Smooth muscle cell (in vitro differentiated cells): ENCODE measurements at regions not wholly inside any gene's neighbourhood (a gene's known extent, or its start where the extent isn't known, plus 50 kb on each side); places are given as distances from the start of the nearest gene placed in this dataset.

Experiments
- DNase-seq: peaks from one replicate; lab custom pipeline; 2025; ENCODE audit not compliant: unreplicated experiment; lab: John Stamatoyannopoulos, UW
- H2AFZ ChIP-seq: fragments of 200-600 bp; sonication (generic); 2 replicates; pipeline ENCODE4 v1.6.0; 2016; ENCODE audit warnings: antibody characterized with exemption, low read depth, mild to moderate bottlenecking
- H3F3A ChIP-seq: fragments of 200-600 bp; sonication (generic); 2 replicates; pipeline ENCODE4 v1.6.0; 2017; ENCODE audit warnings: antibody characterized with exemption, low read depth
- H3K27ac ChIP-seq: fragments of 200-600 bp; sonication (generic); 2 replicates; pipeline ENCODE4 v1.5.1; 2016; ENCODE audit warnings: low read depth, mild to moderate bottlenecking
- H3K27me3 ChIP-seq: fragments of 200-600 bp; sonication (generic); 2 replicates; pipeline ENCODE4 v1.6.1; 2016; ENCODE audit warnings: low read depth, mild to moderate bottlenecking
- H3K36me3 ChIP-seq: fragments of 200-600 bp; sonication (generic); 2 replicates; pipeline ENCODE4 v1.5.1; 2016; ENCODE audit warnings: low read depth
- H3K4me1 ChIP-seq: fragments of 200-600 bp; sonication (generic); 2 replicates; pipeline ENCODE4 v1.5.1; 2016; ENCODE audit warnings: low read depth
- H3K4me2 ChIP-seq: fragments of 200-600 bp; sonication (generic); 2 replicates; pipeline ENCODE4 v1.6.0; 2016; ENCODE audit warnings: mild to moderate bottlenecking
- H3K4me3 ChIP-seq: fragments of 200-600 bp; sonication (generic); 2 replicates; pipeline ENCODE4 v1.5.1; 2016; ENCODE audit warnings: mild to moderate bottlenecking
- H3K79me2 ChIP-seq: fragments of 200-600 bp; sonication (generic); 2 replicates; pipeline ENCODE4 v1.6.0; 2016; ENCODE audit warnings: low read depth, mild to moderate bottlenecking
- H3K9ac ChIP-seq: fragments of 200-600 bp; sonication (generic); 2 replicates; pipeline ENCODE4 v1.6.0; 2016; ENCODE audit warnings: low read depth
- H3K9me3 ChIP-seq: fragments of 200-600 bp; sonication (generic); replicated peaks from 2 replicates; pipeline ENCODE4 v1.5.1; 2016; ENCODE audit warnings: low read depth
- H4K20me1 ChIP-seq: fragments of 200-600 bp; sonication (generic); 2 replicates; pipeline ENCODE4 v1.6.0; 2016; ENCODE audit warnings: low read depth
- CTCF ChIP-seq: fragments of 200-600 bp; sonication (generic); IDR thresholded peaks from 2 replicates; pipeline ENCODE4 v1.5.1; 2017; ENCODE audit warnings: borderline replicate concordance, mild to moderate bottlenecking, antibody characterized with exemption; ENCODE audit not compliant: insufficient read depth, poor library complexity, severe bottlenecking
- WGBS: methylation state at CpG from one replicate; pipeline ENCODE4 v1.1.7; 2016; ENCODE audit warnings: low lambda C conversion rate; 5-methylcytosine and 5-hydroxymethylcytosine counted together

DNA sequence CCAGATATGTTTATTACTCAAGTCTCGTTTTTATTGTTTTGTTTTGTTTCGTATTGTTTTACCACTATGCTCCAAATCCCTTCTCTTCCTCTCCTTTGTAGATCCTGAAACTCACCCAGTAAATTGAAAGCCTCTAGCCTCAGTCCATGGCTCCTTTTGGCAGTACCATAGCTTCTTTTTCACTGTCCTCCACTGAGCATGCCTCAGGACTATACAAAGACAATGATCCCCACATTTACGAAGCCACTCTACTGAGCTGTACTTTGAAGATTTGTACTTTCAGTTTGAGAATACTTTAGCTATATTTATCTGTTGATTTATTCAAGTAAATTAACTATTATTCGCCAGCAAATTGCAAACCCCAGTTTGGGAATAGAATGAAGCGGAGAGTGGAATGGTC lies 159.1 kb upstream of the SLITRK3 start:
- Histone ChIP-seq H3K4me2 (no peak overlapping the region), H4K20me1 (no peaks in the 10 kb centered on the region), H3F3A (no peaks in the 10 kb centered on the region), H3K27ac (no peak overlapping the region), H3K79me2 (no peaks in the 10 kb centered on the region), H3K36me3 (no peaks in the 10 kb centered on the region), H3K27me3 (no peaks in the 10 kb centered on the region), H3K4me3 (no peak overlapping the region), H3K9me3 (no peaks in the 10 kb centered on the region), H3K9ac (no peak overlapping the region), H2AFZ (no peak overlapping the region), H3K4me1 (no peaks in the 10 kb centered on the region)
- no peak for TF ChIP-seq CTCF
- no peak for DNase-seq
- WGBS = 92% methylated on average over 5 of the region's 5 CpGs

GRCh38 chr3:165347526-165347925 lies 151.3 kb upstream of the SLITRK3 start:
- no peak overlapping the region for H2AFZ ChIP-seq
- H3K9ac ChIP-seq = no peak overlapping the region
- no peaks in the 10 kb centered on the region for H3K9me3 ChIP-seq
- no peaks in the 10 kb centered on the region for H3K27me3 ChIP-seq
- no peak overlapping the region for H3K4me2 ChIP-seq
- DNase-seq = no peak
- no peaks in the 10 kb centered on the region for H3K79me2 ChIP-seq
- no peak overlapping the region for H3K4me3 ChIP-seq
- no peak for TF ChIP-seq CTCF
- no peaks in the 10 kb centered on the region for H4K20me1 ChIP-seq
- H3K4me1 ChIP-seq = no peaks in the 10 kb centered on the region
- WGBS = 87% methylated on average over 4 of the region's 4 CpGs
- no peaks in the 10 kb centered on the region for H3K36me3 ChIP-seq
- H3F3A ChIP-seq = no peaks in the 10 kb centered on the region
- H3K27ac ChIP-seq = no peak overlapping the region

DNA sequence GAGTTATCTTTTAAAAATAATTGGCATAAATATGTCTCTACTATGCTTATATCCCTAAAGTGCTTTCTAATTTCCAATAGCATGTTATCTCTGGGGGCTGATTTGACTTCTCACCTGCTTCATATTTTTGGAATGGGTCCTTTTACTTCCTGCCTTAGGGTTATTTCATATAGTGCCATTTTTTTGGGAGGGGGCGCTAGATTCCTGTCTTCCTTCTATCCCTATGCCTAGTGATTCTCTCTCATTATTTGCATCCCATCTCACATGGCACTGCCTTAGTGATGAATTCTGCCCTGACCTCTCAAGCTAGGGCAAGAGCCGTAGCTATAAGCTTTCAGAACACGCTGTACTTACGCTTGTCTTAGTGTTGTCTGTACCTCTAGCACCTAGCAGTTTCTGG lies 150.3 kb upstream of the SLITRK3 start:
- Histone ChIP-seq H3K9me3 (no peaks in the 10 kb centered on the region), H4K20me1 (no peaks in the 10 kb centered on the region), H3K4me1 (no peaks in the 10 kb centered on the region), H2AFZ (no peak overlapping the region), H3K4me2 (no peak overlapping the region), H3K27me3 (no peaks in the 10 kb centered on the region), H3K79me2 (no peaks in the 10 kb centered on the region), H3F3A (no peaks in the 10 kb centered on the region), H3K36me3 (no peaks in the 10 kb centered on the region), H3K4me3 (no peak overlapping the region), H3K27ac (no peak overlapping the region), H3K9ac (no peak overlapping the region)
- TF ChIP-seq CTCF = no peak
- WGBS = 80% methylated on average over 4 of the region's 4 CpGs
- DNase-seq = no peak

DNA sequence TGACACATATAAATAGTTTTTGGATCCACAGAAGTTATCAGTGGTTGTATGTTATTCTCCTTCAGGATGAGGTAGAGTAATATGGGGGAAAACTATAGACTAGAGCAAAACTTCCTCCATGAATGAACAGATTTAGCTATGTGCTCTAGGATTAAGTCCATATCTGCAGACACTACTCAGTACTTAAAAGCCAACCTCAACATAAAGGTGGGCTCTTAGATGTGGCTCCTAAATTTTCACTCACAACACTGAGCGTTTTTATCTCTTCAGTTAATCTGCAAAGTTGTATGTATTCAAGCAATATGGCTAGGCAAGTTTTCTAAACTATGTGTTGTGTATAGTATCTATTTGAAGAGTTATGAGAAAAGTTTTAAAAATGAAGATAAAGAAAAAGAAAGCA lies 147.0 kb upstream of the SLITRK3 start:
- TF ChIP-seq CTCF = no peak
- Histone ChIP-seq H3K27ac (no peak overlapping the region), H2AFZ (no peak overlapping the region), H3K79me2 (no peaks in the 10 kb centered on the region), H3K27me3 (no peaks in the 10 kb centered on the region), H3K9me3 (no peaks in the 10 kb centered on the region), H3F3A (no peaks in the 10 kb centered on the region), H3K4me3 (no peak overlapping the region), H3K4me2 (no peak overlapping the region), H3K9ac (no peak overlapping the region), H4K20me1 (no peaks in the 10 kb centered on the region), H3K36me3 (no peaks in the 10 kb centered on the region), H3K4me1 (no peaks in the 10 kb centered on the region)
- 79% methylated on average over 1 of the region's 1 CpG for WGBS
- no peak for DNase-seq
